ENCODE measurements at regions not wholly inside any gene's neighbourhood (a gene's known extent, or its start where the extent isn't known, plus 50 kb on each side); places are given as distances from the start of the nearest gene placed in this dataset.

GRCh38 chr3:193865339-193865738 is 270.6 kb upstream of the HES1 start:
- no peak overlapping the region for H3K4me3 ChIP-seq (ENCODE audit: low read length)
- DNase-seq (ENCODE audit: low read depth, low spot score), result no peak

GRCh38 chr3:193865896-193866480 is 270.0 kb upstream of the HES1 start:
- no peak overlapping the region for H3K4me3 ChIP-seq (ENCODE audit: low read length)
- DNase-seq (ENCODE audit: low read depth, low spot score), result no peak

GRCh38 chr3:193868590-193868989 is 267.4 kb upstream of the HES1 start:
- DNase-seq (ENCODE audit: low read depth, low spot score), result no peak
- no peak overlapping the region for H3K4me3 ChIP-seq (ENCODE audit: low read length)

GRCh38 chr3:193869221-193870201 is 266.4 kb upstream of the HES1 start:
- H3K4me3 ChIP-seq (ENCODE audit: low read length), result peak overlapping the region; percentile 11; the same call in 1 of the 2 replicates
- peak; percentile 24 for DNase-seq (ENCODE audit: low read depth, low spot score)

- no peak for DNase-seq (ENCODE audit: low read depth, low spot score)
- H3K4me3 ChIP-seq (ENCODE audit: low read length), result no peak overlapping the region
Observed at GRCh38 chr3:193870376-193871219, 265.4 kb upstream of the HES1 start.

- no peak for DNase-seq (ENCODE audit: low read depth, low spot score)
- H3K4me3 ChIP-seq (ENCODE audit: low read length), result no peak overlapping the region
Observed at GRCh38 chr3:193871220-193871485, 264.8 kb upstream of the HES1 start.

GRCh38 chr3:193872265-193872753 is 263.6 kb upstream of the HES1 start:
- no peak overlapping the region for H3K4me3 ChIP-seq (ENCODE audit: low read length)

GRCh38 chr3:193873426-193874201 is 262.3 kb upstream of the HES1 start:
- no peak for DNase-seq (ENCODE audit: low read depth, low spot score)
- no peak overlapping the region for H3K4me3 ChIP-seq (ENCODE audit: low read length)

More at GRCh38 chr3:193872265-193872753, 263.6 kb upstream of the HES1 start:
- no peak for DNase-seq (ENCODE audit: low read depth, low spot score)

- no peak for DNase-seq (ENCODE audit: low read depth, low spot score)
- no peak overlapping the region for H3K4me3 ChIP-seq (ENCODE audit: low read length)
Observed at GRCh38 chr3:193874512-193874911, 261.4 kb upstream of the HES1 start.

- no peak for DNase-seq (ENCODE audit: low read depth, low spot score)
- no peak overlapping the region for H3K4me3 ChIP-seq (ENCODE audit: low read length)
Observed at GRCh38 chr3:193874997-193875593, 260.9 kb upstream of the HES1 start.

- H3K4me3 ChIP-seq (ENCODE audit: low read length), result no peak overlapping the region
- no peak for DNase-seq (ENCODE audit: low read depth, low spot score)
Observed at GRCh38 chr3:193875601-193876321, 260.2 kb upstream of the HES1 start.

GRCh38 chr3:193879099-193879863 is 256.7 kb upstream of the HES1 start:
- DNase-seq (ENCODE audit: low read depth, low spot score), result no peak

GRCh38 chr3:193879864-193880242 is 256.1 kb upstream of the HES1 start:
- DNase-seq (ENCODE audit: low read depth, low spot score), result no peak
- no peak overlapping the region for H3K4me3 ChIP-seq (ENCODE audit: low read length)

More at GRCh38 chr3:193879099-193879863, 256.7 kb upstream of the HES1 start:
- H3K4me3 ChIP-seq (ENCODE audit: low read length), result no peak overlapping the region

GRCh38 chr3:193882091-193882490 is 253.9 kb upstream of the HES1 start:
- no peak overlapping the region for H3K4me3 ChIP-seq (ENCODE audit: low read length)
- no peak for DNase-seq (ENCODE audit: low read depth, low spot score)

- DNase-seq (ENCODE audit: low read depth, low spot score), result no peak
- H3K4me3 ChIP-seq (ENCODE audit: low read length), result no peak overlapping the region
Observed at GRCh38 chr3:193883551-193883950, 252.4 kb upstream of the HES1 start.

- DNase-seq (ENCODE audit: low read depth, low spot score), result no peak
- H3K4me3 ChIP-seq (ENCODE audit: low read length), result no peak overlapping the region
Observed at GRCh38 chr3:193884027-193884426, 251.9 kb upstream of the HES1 start.

- no peak for DNase-seq (ENCODE audit: low read depth, low spot score)
Observed at GRCh38 chr3:193884652-193885051, 251.3 kb upstream of the HES1 start.

More at GRCh38 chr3:193884652-193885051, 251.3 kb upstream of the HES1 start:
- H3K4me3 ChIP-seq (ENCODE audit: low read length), result no peak overlapping the region
